NCI-H128 (cell line): ENCODE measurements at regions not wholly inside any gene's neighbourhood (a gene's known extent, or its start where the extent isn't known, plus 50 kb on each side); places are given as distances from the start of the nearest gene placed in this dataset.
"Not testable (repeated sequence)": the region's sequence is repeated elsewhere in the genome, so short reads cannot be mapped to it uniquely, and the experiment has no call there.

ENCODE experiments used
- DNase-seq: peaks from one replicate; lab custom pipeline; 2025; ENCODE audit not compliant: unreplicated experiment; lab: John Stamatoyannopoulos, UW

DNA sequence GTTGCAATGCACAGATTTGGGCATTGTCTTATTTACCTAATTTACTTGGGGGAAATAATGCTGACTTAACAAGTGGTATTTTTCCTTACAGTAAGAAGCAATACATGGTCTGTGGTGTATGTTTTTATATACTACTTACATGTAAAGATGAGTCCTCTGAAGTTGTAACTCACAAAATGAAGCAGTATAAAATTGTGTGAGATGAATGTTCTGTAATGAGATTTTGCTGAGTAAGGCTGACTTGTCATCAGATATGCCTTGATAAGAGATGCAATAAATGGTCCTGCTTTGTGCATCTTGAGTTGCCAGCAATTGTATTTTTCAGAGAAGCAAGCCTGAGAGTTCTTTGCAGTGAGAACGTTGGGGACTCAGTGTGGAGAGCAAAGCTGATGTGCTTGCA is 92.2 kb upstream of the GNAQ start:
- DNase-seq: no peak

DNA sequence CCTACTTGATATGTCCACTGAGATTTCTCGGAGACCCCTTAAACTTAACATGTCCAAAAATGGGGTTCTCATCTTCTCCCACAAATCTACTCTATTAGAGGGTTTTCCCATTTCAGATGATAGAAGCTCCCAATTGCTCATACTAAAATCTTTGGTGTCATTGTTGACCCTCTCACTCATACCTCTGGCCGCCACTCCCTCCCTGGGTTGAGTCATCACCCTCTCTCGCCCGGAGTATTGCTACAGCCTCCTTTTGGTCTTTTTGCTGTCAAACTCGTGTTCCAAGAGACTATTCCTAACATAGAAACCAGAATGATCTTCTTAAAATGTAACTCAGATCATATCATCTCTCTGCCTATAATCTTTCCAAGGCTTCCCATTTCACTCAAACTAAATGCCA is 91.0 kb upstream of the GNAQ start:
- DNase-seq: no peak

DNA sequence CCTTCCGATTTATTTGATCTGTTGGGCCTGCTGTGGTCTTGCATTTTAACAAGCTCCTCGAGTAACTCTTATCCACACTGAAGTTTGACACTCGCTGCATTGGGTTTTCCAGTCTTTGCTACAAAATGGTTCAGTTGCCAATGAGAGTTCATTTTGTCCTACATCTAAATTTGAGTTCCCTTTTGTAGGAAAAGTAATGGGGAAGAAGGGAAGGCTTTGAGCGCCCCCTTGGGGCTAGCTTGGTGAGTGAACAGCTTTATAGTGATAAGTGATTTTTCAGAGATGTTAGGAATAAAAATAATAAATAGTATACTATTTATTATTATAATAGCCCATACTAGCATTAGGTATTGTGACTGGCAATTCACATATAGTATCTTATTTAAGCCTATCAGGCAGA is 89.9 kb upstream of the GNAQ start:
- DNase-seq: peak; percentile 18

DNA sequence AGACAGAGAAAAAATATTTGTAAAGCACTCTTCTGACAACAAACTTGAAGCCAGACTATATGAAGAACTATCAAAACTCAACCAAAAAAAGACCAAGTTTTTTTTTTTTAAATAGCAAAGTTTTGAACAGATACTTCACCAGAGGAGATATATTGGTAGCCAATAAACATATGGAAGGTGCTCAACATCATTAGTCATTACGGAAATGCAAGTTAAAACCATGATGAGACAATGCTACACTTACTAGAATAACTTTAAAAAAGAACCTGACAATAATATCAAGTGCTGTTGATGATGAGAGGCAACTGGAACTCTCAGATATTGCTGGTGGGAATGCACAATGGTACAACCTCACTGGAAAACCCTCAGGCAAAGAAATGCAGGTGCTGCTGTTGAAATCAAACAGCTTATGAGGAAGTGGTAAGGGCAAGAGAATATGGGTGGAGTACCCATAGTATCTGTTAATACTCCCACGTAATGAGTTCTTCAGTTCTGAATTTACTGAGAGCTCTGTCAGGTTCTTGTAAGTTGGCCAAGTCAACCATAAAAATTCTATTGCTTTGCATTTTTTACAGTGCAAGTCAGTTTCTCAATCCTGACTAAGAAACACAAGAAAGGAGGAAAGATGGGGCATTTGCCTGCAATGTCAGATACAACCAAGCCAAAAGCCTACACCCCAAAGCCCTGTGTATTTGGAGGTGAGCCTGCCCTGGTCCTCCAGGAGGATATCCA is 87.3 kb upstream of the GNAQ start:
- no peak for DNase-seq

DNA sequence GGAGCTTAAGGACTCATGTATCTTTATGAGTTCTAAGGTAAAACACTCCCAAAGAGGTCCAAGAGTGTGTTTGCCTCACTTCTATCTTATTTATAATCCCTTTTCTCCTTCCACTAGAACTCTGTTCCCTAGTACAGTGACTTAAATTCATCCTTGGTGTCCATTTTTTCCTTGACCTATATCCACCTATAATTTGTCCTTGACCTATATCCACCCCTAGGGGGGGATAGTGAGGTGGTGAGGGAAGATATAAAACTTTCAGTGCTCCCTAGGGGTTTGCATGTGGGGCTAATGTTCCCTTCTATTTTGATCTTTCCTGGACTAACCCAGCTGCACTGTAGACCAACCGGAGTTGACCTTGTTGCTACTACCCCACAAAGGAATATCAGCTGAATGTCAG is 83.5 kb upstream of the GNAQ start:
- no peak for DNase-seq

DNA sequence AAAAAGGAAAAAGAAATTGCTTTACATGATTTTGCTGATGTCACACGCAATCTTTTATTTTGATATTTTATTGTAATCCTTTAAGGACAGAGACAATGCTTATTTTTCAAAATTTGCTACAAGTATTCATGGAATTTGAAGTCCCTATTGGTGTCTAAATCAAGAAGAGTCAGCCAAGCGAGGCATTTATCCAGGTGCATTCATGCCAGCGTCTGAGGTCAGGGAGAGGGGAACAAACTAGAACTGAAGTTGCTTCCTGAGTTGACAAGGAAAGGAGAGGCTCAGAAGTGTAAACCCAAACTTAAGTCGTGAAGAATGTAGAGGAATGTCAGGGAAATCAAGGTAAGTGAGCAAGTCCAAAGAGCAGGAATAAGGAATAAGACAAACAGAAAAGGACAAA is 83.0 kb upstream of the GNAQ start:
- DNase-seq: no peak

DNA sequence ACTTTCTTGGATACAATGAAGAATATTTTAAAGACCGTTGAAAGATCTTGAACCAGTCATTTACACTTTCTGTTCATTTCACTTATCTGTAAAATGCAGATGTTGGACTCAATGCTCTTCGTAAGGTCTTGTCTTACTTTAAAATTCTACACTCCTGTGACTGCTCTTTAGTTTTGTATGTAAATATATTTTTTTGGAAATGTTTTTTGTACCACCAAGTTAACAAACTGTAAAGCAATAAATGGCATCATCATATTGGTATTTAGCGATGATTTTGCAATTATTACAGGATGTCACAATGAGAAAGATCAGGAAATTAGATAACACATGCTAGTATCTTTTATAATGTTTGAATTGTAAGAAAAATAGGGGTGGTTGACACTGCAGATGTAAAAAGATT is 80.8 kb upstream of the GNAQ start:
- no peak for DNase-seq

DNA sequence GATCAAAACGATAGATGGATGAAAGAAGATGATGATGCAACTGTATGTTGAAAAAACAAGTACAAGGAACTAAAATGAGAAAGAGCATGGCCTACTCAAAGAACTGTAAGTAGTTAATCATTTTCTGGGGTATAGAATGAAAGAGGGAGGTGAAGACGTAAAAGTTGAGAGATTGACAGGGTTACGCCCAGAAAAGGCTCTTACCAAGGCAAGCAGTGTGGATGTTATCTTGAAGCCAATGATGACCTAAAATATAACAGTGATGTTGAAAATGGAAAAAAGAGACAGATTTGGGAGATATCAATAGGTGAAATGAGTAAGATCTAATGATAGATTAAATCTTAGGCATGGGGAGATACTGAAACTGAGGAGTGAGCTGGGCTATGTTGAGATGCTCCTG is 80.4 kb upstream of the GNAQ start:
- DNase-seq: no peak

DNA sequence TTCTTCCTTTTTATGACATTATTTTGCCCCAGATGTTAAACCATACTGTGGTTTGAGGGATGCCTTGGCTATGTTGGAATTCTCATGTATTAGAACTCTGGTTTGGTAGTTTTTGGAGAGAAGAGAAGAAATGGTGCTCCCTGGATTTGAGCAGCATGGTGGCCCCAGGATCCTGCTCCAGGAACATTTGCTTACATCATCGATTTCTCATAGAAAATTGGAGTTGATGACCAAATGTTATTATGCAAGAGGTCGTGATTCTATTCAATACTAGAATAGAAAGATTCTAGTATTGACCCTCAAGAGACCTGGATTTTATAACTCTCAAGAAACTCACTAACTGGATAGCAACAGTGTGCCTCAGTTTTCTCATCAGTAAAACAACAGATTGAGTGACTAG is 77.5 kb upstream of the GNAQ start:
- DNase-seq: no peak

DNA sequence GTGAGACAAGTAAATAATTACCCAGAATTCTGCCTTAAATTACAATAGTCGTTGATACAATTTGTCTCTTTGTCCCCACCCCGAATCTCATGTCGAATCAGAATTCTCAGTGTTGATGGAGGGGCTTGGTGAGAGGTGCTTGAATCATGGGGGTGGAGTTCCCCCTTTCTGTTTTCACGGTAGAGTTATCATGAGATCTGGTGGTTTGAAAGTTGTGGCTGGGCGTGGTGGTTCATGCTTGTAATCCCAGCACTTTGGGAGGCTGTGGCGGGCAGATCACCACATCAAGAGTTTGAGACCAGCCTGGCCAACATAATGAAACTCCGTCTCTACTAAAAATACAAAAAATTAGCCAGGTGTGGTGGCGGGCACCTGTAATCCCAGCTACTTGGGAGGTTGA is 75.0 kb upstream of the GNAQ start:
- DNase-seq: not testable (repeated sequence)

DNA sequence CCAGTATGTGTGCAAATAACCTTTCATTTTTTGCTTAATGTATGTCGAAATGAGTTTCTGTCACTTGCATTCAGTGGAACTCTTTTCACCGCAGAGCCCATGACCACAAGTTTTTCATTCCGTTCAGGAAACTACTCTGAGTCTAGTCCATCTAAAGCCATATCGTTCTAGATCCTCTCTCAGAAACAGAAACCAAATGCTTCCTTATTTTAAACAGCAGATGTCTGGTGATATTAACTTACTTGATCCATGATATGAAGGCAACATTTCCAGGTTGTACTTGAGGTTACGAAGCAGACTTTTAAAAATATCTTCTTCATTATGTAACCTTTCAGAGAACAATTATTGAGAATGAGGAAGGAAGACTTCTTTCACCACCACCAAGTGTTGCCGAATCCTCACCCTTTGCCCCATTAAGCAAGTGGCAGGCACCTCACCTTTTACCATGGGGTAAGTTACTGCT is 72.4 kb upstream of the GNAQ start:
- no peak for DNase-seq

DNA sequence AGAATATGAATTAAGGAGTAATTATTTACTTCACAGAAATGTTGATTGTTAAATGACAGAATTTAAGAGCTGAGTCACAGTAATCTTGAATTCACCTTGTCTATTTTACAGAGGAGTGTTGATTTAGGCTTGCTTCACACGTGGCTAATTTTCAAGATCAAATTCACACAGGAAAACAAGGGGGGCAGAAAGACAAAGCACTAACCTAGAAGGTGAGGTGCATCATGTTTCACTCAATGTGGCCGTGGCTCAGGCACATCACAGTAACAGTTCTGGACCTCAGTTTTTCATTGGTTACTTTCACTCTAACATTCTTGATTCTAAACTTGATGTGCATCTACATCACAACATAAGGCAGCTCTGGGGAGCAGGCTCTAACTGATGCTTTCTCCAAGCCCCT is 69.6 kb upstream of the GNAQ start:
- peak; percentile 15 for DNase-seq

DNA sequence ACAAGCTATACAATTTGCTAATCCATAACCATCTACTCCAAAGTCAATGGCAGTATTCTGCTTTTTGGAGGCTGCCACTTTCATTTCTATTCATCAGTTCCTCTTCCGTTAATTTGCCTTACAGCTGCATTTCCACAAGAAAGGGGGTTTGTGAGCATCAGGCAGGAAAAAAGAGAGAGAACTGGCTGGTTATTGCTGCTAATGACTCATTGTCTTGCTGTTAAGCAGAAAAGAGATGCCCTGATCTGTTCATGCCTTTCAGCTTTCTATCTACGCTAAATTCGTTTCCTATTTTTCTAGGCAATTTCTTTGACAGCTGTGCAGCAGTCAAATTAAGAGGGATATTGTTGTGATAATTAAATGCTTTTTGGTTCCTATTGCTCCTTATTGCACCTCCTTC is 65.9 kb upstream of the GNAQ start:
- DNase-seq: no peak

DNA sequence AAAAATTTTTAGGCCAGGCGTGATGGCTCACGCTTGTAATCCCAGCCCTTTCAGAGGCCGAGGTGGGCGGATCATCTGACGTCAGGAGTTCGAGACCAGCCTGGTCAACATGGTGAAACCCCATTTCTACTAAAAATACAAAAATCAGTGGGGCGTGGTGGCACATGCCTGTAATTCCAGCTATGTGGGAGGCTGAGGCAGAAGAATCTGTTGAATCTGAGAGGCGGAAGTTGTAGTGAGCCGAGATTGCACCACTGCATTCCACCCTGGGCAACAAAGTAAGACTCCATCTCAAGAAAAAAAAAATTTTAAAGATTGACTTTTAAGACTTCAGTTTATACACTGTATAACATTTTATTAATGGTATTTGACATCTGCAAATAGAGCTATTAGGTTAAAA is 60.1 kb upstream of the GNAQ start:
- no peak for DNase-seq

DNA sequence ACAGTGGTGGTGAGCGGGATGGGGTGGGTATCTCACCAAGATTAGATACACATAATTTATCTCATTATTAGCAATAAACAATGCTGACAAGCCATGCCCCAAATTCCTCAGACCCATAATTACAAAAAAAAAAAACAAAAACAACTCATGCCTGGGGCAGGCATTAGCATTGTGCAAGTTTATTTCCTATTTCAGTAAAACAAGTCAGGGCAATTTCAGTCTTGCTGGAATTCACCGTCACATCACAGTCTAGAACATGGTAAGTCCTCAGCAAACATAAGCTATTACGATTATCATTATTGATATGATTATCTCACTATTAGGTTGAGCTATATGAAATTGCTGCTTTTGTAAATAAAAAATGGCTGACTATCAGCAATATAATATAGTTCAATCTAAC is 57.5 kb upstream of the GNAQ start:
- no peak for DNase-seq

DNA sequence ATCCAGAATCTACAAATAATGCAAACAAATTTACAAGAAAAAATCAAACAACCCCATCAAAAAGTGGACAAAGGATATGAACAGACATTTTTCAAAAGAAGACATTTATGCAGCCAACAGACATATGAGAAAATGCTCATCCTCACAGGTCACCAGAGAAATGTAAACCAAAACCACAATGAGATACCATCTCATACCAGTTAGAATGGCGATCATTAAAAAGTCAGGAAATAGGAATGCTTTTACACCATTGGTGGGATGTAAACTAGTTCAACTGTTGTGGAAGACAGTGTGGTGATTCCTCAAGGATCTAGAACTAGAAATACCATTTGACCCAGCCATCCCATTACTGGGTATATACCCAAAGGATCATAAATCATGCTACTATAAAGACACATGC is 56.6 kb upstream of the GNAQ start:
- not testable (repeated sequence) for DNase-seq
